ENCODE measurements at regions not wholly inside any gene's neighbourhood (a gene's known extent, or its start where the extent isn't known, plus 50 kb on each side); places are given as distances from the start of the nearest gene placed in this dataset.
A peak's percentile ranks its signal among the peaks of the same experiment; 100 is the strongest.

GRCh38 chr4:180900781-180901180 lies 1342.4 kb upstream of the TENM3 start:
- H3K27ac ChIP-seq = no peak overlapping the region
- H3K9me3 ChIP-seq (ENCODE audit: severe bottlenecking) = no peaks in the 10 kb centered on the region
- H3K36me3 ChIP-seq = no peaks in the 10 kb centered on the region
- no peak overlapping the region for H3K4me3 ChIP-seq (ENCODE audit: low read depth, low read length)
- no peaks in the 10 kb centered on the region for H3K27me3 ChIP-seq (ENCODE audit: insufficient read depth, low read depth, severe bottlenecking)
- no peak for TF ChIP-seq CTCF (IDR thresholded peaks at IDR 0.05; ENCODE audit: low read depth, low read length)
- DNase-seq = no peak

DNA sequence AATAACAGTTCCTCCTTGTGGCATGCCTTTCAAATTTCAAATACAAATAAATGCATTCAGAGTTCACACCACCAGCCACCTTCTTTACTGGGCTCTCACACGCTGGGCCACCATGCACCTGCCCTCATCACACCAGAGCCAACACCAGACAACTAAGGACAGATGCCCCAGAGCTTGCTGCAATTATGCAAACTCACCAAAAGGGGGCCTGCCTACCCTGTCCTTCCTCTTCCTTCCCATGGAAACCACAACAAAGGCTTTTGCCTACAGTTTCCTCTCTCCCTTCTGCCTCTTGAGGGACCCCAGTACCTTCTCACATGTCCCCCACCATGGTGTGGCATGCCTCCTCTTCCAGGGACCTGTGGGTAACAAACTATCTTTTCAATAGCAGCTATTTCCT lies 1333.9 kb upstream of the TENM3 start:
- Histone ChIP-seq H3K27me3 (ENCODE audit: insufficient read depth, low read depth, severe bottlenecking) (no peaks in the 10 kb centered on the region), H3K27ac (no peak overlapping the region), H3K4me3 (ENCODE audit: low read depth, low read length) (no peak overlapping the region), H3K36me3 (no peaks in the 10 kb centered on the region), H3K9me3 (ENCODE audit: severe bottlenecking) (no peaks in the 10 kb centered on the region)
- peak; percentile 92 for TF ChIP-seq CTCF (IDR thresholded peaks at IDR 0.05; ENCODE audit: low read depth, low read length)
- DNase-seq = peak; percentile 51

GRCh38 chr4:180913750-180914149 lies 1329.5 kb upstream of the TENM3 start:
- Histone ChIP-seq H3K27me3 (ENCODE audit: insufficient read depth, low read depth, severe bottlenecking) (no peaks in the 10 kb centered on the region), H3K36me3 (no peaks in the 10 kb centered on the region), H3K4me3 (ENCODE audit: low read depth, low read length) (no peak overlapping the region), H3K27ac (no peak overlapping the region), H3K9me3 (ENCODE audit: severe bottlenecking) (no peaks in the 10 kb centered on the region)
- DNase-seq = no peak
- TF ChIP-seq CTCF (IDR thresholded peaks at IDR 0.05; ENCODE audit: low read depth, low read length) = no peak

DNA sequence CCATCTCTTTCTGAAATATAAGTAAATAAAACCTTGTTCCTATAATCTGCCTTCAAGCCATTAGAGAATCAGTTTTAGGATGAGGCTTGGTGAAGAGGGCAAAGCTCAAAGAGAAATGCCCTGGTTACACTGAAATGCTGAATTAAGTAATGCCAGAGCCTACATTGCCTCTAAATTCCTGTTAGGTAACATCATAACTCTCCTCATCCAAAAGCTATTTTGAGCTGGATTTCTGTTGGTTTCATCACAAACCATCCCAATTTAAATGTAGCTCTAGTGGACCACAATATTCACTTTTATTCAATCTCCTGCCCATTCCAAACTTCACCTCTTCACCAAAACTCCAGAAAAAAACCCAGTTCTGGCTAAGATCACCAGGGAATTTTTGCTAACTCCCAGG lies 1319.7 kb upstream of the TENM3 start:
- no peaks in the 10 kb centered on the region for H3K9me3 ChIP-seq (ENCODE audit: severe bottlenecking)
- no peak for TF ChIP-seq CTCF (IDR thresholded peaks at IDR 0.05; ENCODE audit: low read depth, low read length)
- H3K4me3 ChIP-seq (ENCODE audit: low read depth, low read length) = no peak overlapping the region
- no peaks in the 10 kb centered on the region for H3K36me3 ChIP-seq
- H3K27me3 ChIP-seq (ENCODE audit: insufficient read depth, low read depth, severe bottlenecking) = no peaks in the 10 kb centered on the region
- DNase-seq = no peak
- no peak overlapping the region for H3K27ac ChIP-seq

GRCh38 chr4:180925805-180926204 lies 1317.4 kb upstream of the TENM3 start:
- H3K27ac ChIP-seq = no peak overlapping the region
- H3K36me3 ChIP-seq = no peaks in the 10 kb centered on the region
- no peaks in the 10 kb centered on the region for H3K27me3 ChIP-seq (ENCODE audit: insufficient read depth, low read depth, severe bottlenecking)
- TF ChIP-seq CTCF (IDR thresholded peaks at IDR 0.05; ENCODE audit: low read depth, low read length) = no peak
- DNase-seq = no peak
- no peak overlapping the region for H3K4me3 ChIP-seq (ENCODE audit: low read depth, low read length)
- H3K9me3 ChIP-seq (ENCODE audit: severe bottlenecking) = no peaks in the 10 kb centered on the region

- Histone ChIP-seq H3K27me3 (ENCODE audit: insufficient read depth, low read depth, severe bottlenecking) (no peaks in the 10 kb centered on the region), H3K4me3 (ENCODE audit: low read depth, low read length) (no peak overlapping the region), H3K9me3 (ENCODE audit: severe bottlenecking) (no peaks in the 10 kb centered on the region), H3K36me3 (no peaks in the 10 kb centered on the region), H3K27ac (no peak overlapping the region)
- no peak for TF ChIP-seq CTCF (IDR thresholded peaks at IDR 0.05; ENCODE audit: low read depth, low read length)
- no peak for DNase-seq
Observed at GRCh38 chr4:180926277-180926676, 1316.9 kb upstream of the TENM3 start.
